OCI-LY3 (cell line): ENCODE measurements at regions not wholly inside any gene's neighbourhood (a gene's known extent, or its start where the extent isn't known, plus 50 kb on each side); places are given as distances from the start of the nearest gene placed in this dataset.
A peak's percentile ranks its signal among the peaks of the same experiment; 100 is the strongest.

Experiments used
- H2AFZ ChIP-seq: fragments of 200-600, 300-600 bp; shearing (Covaris generic); 2 replicates; pipeline ENCODE4 v1.6.0; 2014; ENCODE audit warnings: antibody characterized with exemption, low read depth, low read length
- H3K27ac ChIP-seq: fragments of 200-600, 300-600 bp; sonication (generic); 2 replicates; pipeline ENCODE4 v1.5.1; 2014; ENCODE audit warnings: mild to moderate bottlenecking, low read length, moderate library complexity, mixed read lengths
- H3K27me3 ChIP-seq: fragments of 200-600, 300-600 bp; sonication (generic); 2 replicates; pipeline ENCODE4 v1.6.1; 2014; ENCODE audit warnings: low read depth, low read length, mixed read lengths
- H3K36me3 ChIP-seq: fragments of 200-600, 300-600 bp; sonication (generic); replicated peaks from 2 replicates; pipeline ENCODE3; 2014; ENCODE audit warnings: low read depth, low read length, mixed read lengths
- H3K4me1 ChIP-seq: fragments of 300-600, 200-600 bp; sonication (generic); 2 replicates; pipeline ENCODE4 v1.6.1; 2014; ENCODE audit warnings: low read length, mixed read lengths
- H3K4me2 ChIP-seq: fragments of 200-600, 300-600 bp; sonication (generic); 2 replicates; pipeline ENCODE4 v1.6.1; 2014; ENCODE audit warnings: low read length, mixed read lengths
- H3K4me3 ChIP-seq: fragments of 300-600, 200-600 bp; sonication (generic); 2 replicates; pipeline ENCODE4 v1.5.1; 2014; ENCODE audit warnings: antibody characterized with exemption, mild to moderate bottlenecking, low read length, moderate library complexity
- H3K79me2 ChIP-seq: fragments of 300-600, 200-600 bp; shearing (Covaris generic); 2 replicates; pipeline ENCODE4 v1.6.1; 2014; ENCODE audit warnings: mild to moderate bottlenecking, low read length, mixed read lengths
- H3K9ac ChIP-seq: fragments of 300-600, 200-600 bp; shearing (Covaris generic); 2 replicates; pipeline ENCODE4 v1.6.0; 2014; ENCODE audit warnings: mild to moderate bottlenecking, low read length, moderate library complexity
- H3K9me3 ChIP-seq: fragments of 200-600, 300-600 bp; shearing (Covaris generic); 2 replicates; pipeline ENCODE4 v1.6.1; 2014; ENCODE audit warnings: low read length, mixed read lengths; ENCODE audit not compliant: insufficient read depth
- H4K20me1 ChIP-seq: fragments of 200-600, 300-600 bp; sonication (generic); 2 replicates; pipeline ENCODE4 v1.6.1; 2016; ENCODE audit warnings: low read length, mixed read lengths; ENCODE audit not compliant: insufficient read depth
- CTCF ChIP-seq: fragments of 200-600, 300-600 bp; sonication (generic); IDR thresholded peaks from 2 replicates; pipeline ENCODE4 v1.5.1; 2014; ENCODE audit warnings: antibody characterized with exemption, low read length, low read depth
- EZH2phosphoT487 ChIP-seq: fragments of 200-600 bp; shearing (Covaris generic); IDR thresholded peaks from 2 replicates; pipeline ENCODE4 v1.6.1; 2018; ENCODE audit warnings: antibody characterized with exemption, mixed run types, low read depth

GRCh38 chr16:85978291-85978775 is 79.4 kb downstream of the IRF8 start:
- TF ChIP-seq EZH2phosphoT487, result no peak
- TF ChIP-seq CTCF, result no peak
- no peak overlapping the region for H3K27ac ChIP-seq
- H3K4me3 ChIP-seq, result no peak overlapping the region
- H3K79me2 ChIP-seq, result no peaks in the 10 kb centered on the region
- 0 out of 2 replicates have a peak, but pooled peaks cover 5% of the 10 kb centered on the region for H3K9me3 ChIP-seq
- H3K4me2 ChIP-seq, result no peak overlapping the region
- no peak overlapping the region for H3K9ac ChIP-seq
- H3K36me3 ChIP-seq, result no peaks in the 10 kb centered on the region
- peaks cover 26% of the 10 kb centered on the region for H3K27me3 ChIP-seq
- H3K4me1 ChIP-seq, result peaks cover 17% of the 10 kb centered on the region; the same call in 1 of the 2 replicates
- H2AFZ ChIP-seq, result no peak overlapping the region
- no peaks in the 10 kb centered on the region for H4K20me1 ChIP-seq

GRCh38 chr16:85978976-85979375 is 80.0 kb downstream of the IRF8 start:
- H2AFZ ChIP-seq, result no peak overlapping the region
- H3K4me3 ChIP-seq, result no peak overlapping the region
- no peaks in the 10 kb centered on the region for H3K36me3 ChIP-seq
- TF ChIP-seq CTCF (no peak), EZH2phosphoT487 (no peak)
- H3K27me3 ChIP-seq, result peaks cover 26% of the 10 kb centered on the region
- 0 out of 2 replicates have a peak, but pooled peaks cover 4% of the 10 kb centered on the region for H3K9me3 ChIP-seq
- H3K27ac ChIP-seq, result no peak overlapping the region
- H4K20me1 ChIP-seq, result no peaks in the 10 kb centered on the region
- H3K4me2 ChIP-seq, result no peak overlapping the region
- no peak overlapping the region for H3K9ac ChIP-seq
- no peaks in the 10 kb centered on the region for H3K79me2 ChIP-seq
- peaks cover 17% of the 10 kb centered on the region; the same call in 1 of the 2 replicates for H3K4me1 ChIP-seq

- no peak overlapping the region; the same call in 1 of the 2 replicates for H3K4me3 ChIP-seq
- H3K27me3 ChIP-seq, result peaks cover 25% of the 10 kb centered on the region
- H4K20me1 ChIP-seq, result no peaks in the 10 kb centered on the region
- H3K27ac ChIP-seq, result no peak overlapping the region
- H3K79me2 ChIP-seq, result no peaks in the 10 kb centered on the region
- no peaks in the 10 kb centered on the region for H3K36me3 ChIP-seq
- peaks cover 17% of the 10 kb centered on the region; the same call in 1 of the 2 replicates for H3K4me1 ChIP-seq
- no peaks in the 10 kb centered on the region for H3K9me3 ChIP-seq
- no peak overlapping the region for H3K9ac ChIP-seq
- TF ChIP-seq CTCF, result peak; percentile 54
- no peak for TF ChIP-seq EZH2phosphoT487
- H2AFZ ChIP-seq, result no peak overlapping the region
- peak overlapping the region; percentile 36; the same call in 1 of the 2 replicates for H3K4me2 ChIP-seq
Observed at GRCh38 chr16:85979605-85980004, 80.6 kb downstream of the IRF8 start.

GRCh38 chr16:85980686-85981085 is 81.7 kb downstream of the IRF8 start:
- H4K20me1 ChIP-seq, result no peaks in the 10 kb centered on the region

More at GRCh38 chr16:85980686-85981085, 81.7 kb downstream of the IRF8 start:
- Histone ChIP-seq H3K9ac (no peak overlapping the region), H3K4me1 (peaks cover 21% of the 10 kb centered on the region; the same call in 1 of the 2 replicates), H3K4me3 (no peak overlapping the region), H2AFZ (no peak overlapping the region), H3K36me3 (no peaks in the 10 kb centered on the region), H3K4me2 (no peak overlapping the region), H3K27me3 (peaks cover 15% of the 10 kb centered on the region), H3K9me3 (no peaks in the 10 kb centered on the region), H3K79me2 (no peaks in the 10 kb centered on the region), H3K27ac (no peak overlapping the region)
- TF ChIP-seq CTCF (no peak), EZH2phosphoT487 (no peak)
